ENCODE measurements at regions not wholly inside any gene's neighbourhood (a gene's known extent, or its start where the extent isn't known, plus 50 kb on each side); places are given as distances from the start of the nearest gene placed in this dataset.

- TF ChIP-seq ZNF462 (CRISPR knock-in tag; IDR thresholded peaks at IDR 0.05) (no peak), NANOG (IDR thresholded peaks at IDR 0.05; ENCODE audit: borderline replicate concordance) (no peak), POLR2AphosphoS5 (IDR thresholded peaks at IDR 0.05; ENCODE audit: low read depth) (no peak)
These were observed 848.2 kb downstream of the BRD1 start (continued) for GRCh38 chr22:48979482-48979881.

GRCh38 chr22:48976556-48977535 lies 850.8 kb downstream of the BRD1 start:
- TF ChIP-seq EZH2 (IDR thresholded peaks at IDR 0.05; ENCODE audit: low read depth, unreplicated experiment), result no peak
- no peak for TF ChIP-seq POLR2AphosphoS5 (IDR thresholded peaks at IDR 0.05; ENCODE audit: low read depth)
- Mint-ChIP-seq H3K36me3 (ENCODE audit: low read depth) (peaks cover 3% of the 10 kb centered on the region), H3K4me3 (no peak overlapping the region), H3K27ac (no peak overlapping the region), H3K9me3 (peaks cover 15% of the 10 kb centered on the region), H3K4me1 (peaks cover 16% of the 10 kb centered on the region), H3K27me3 (ENCODE audit: insufficient read depth, low read depth, poor library complexity) (peaks cover 8% of the 10 kb centered on the region)
- no peaks in the 10 kb centered on the region for H3K9me2 ChIP-seq (ENCODE audit: insufficient read depth)
- H3K79me2 ChIP-seq (replicated peaks; ENCODE audit: insufficient read depth), result no peaks in the 10 kb centered on the region
- no peak for DNase-seq (ENCODE audit: low spot score)
- H3K27me3 ChIP-seq (ENCODE audit: insufficient read depth), result no peaks in the 10 kb centered on the region
- H3K27ac ChIP-seq (ENCODE audit: low read depth), result no peak overlapping the region
- H3K4me3 ChIP-seq, result no peak overlapping the region
- ATAC-seq, result no peak
- H3F3A ChIP-seq (replicated peaks; ENCODE audit: low read depth), result no peaks in the 10 kb centered on the region
- H3K4me1 ChIP-seq (ENCODE audit: insufficient read depth), result no peaks in the 10 kb centered on the region
- H3K36me3 ChIP-seq (ENCODE audit: insufficient read depth), result no peaks in the 10 kb centered on the region
- no peaks in the 10 kb centered on the region for H4K20me1 ChIP-seq (replicated peaks; ENCODE audit: insufficient read depth)
- no peak overlapping the region for H3K4me2 ChIP-seq
- no peak overlapping the region for H2AFZ ChIP-seq

All from GM23338 (cell line).